IMR-90 (cell line): ENCODE measurements at regions not wholly inside any gene's neighbourhood (a gene's known extent, or its start where the extent isn't known, plus 50 kb on each side); places are given as distances from the start of the nearest gene placed in this dataset.

Experiments used
- CTCF ChIP-seq: conservative IDR thresholded peaks from 2 replicates; pipeline ENCODE4 v1.5.1; 2012; ENCODE audit warnings: mild to moderate bottlenecking, low read depth, low read length, improper control_type of control experiment
- USF2 ChIP-seq: fragments of 150-350 bp; IDR thresholded peaks from 2 replicates; pipeline ENCODE4 v1.6.1; 2017; ENCODE audit warnings: mild to moderate bottlenecking, antibody characterized with exemption, low read length, low read depth

- TF ChIP-seq CTCF (no peak), USF2 (no peak)
Measured at GRCh38 chr6:140463312-140463710, 1088.9 kb upstream of the CITED2 start.
